ENCODE measurements at regions not wholly inside any gene's neighbourhood (a gene's known extent, or its start where the extent isn't known, plus 50 kb on each side); places are given as distances from the start of the nearest gene placed in this dataset.
"Not testable (repeated sequence)": the region's sequence is repeated elsewhere in the genome, so short reads cannot be mapped to it uniquely, and the experiment has no call there.

DNA sequence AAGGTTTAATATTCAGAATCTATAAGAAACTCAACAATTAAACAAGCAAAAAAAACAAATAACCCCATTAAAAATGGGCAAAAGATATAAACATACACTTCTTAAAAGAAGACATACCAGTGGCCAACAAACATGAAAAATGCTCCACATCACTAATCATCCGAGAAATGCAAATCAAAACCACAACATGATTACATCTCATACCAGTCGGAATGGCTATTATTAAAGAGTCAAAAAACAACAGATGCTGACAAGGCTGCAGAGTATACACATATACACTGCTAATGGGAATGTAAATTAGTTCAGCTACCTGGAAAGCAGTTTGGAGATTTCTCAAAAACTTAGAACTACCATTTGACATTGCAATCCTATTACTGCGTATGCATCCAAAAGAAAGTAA, 81.4 kb upstream of the NEK3 start:
- not testable (repeated sequence) for H3K4me1 Mint-ChIP-seq (ENCODE audit: low read depth); DNase-seq (ENCODE audit: low spot score); H3K27ac Mint-ChIP-seq (ENCODE audit: unreplicated experiment); H3K9me3 Mint-ChIP-seq (ENCODE audit: low read depth); H3K36me3 Mint-ChIP-seq (ENCODE audit: low read depth); H3K4me3 Mint-ChIP-seq (ENCODE audit: unreplicated experiment); H3K27me3 Mint-ChIP-seq (ENCODE audit: low read depth)

DNA sequence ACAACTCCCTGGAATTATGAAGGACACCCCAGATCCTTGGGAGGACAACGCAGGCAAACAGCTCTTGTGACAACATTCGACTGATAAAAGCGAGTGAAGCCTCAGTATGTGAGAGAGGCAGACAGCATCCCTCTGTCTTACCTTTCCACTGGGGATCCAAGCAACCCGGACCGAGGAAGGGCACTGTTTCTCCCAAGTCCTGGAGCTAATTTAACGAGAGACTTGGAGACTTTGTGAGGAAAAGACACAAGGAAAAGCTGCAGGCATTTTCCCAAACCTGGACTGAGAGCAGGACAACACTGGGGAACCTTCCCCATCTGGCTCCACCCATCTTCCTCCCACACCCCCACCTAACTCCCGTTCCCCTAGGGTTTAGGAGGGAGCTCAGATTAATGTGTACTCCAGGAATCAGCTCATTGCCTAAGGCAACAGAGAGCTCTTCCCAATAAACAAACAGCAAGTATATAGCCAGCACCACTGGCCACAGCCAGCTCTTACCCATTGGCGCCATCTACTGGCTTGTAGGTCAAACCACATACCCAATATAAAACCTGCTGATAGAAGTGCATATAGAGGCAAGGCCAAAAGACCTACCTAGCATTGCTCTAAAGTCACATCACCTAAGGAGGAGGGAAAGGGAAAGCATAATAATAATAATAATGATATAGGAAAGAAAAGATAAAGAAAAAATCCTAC, 76.7 kb upstream of the NEK3 start:
- not testable (repeated sequence) for H3K36me3 Mint-ChIP-seq (ENCODE audit: low read depth); H3K4me1 Mint-ChIP-seq (ENCODE audit: low read depth); H3K27me3 Mint-ChIP-seq (ENCODE audit: low read depth); H3K9me3 Mint-ChIP-seq (ENCODE audit: low read depth); DNase-seq (ENCODE audit: low spot score); H3K4me3 Mint-ChIP-seq (ENCODE audit: unreplicated experiment); H3K27ac Mint-ChIP-seq (ENCODE audit: unreplicated experiment)
- TF ChIP-seq, protein P1, sequence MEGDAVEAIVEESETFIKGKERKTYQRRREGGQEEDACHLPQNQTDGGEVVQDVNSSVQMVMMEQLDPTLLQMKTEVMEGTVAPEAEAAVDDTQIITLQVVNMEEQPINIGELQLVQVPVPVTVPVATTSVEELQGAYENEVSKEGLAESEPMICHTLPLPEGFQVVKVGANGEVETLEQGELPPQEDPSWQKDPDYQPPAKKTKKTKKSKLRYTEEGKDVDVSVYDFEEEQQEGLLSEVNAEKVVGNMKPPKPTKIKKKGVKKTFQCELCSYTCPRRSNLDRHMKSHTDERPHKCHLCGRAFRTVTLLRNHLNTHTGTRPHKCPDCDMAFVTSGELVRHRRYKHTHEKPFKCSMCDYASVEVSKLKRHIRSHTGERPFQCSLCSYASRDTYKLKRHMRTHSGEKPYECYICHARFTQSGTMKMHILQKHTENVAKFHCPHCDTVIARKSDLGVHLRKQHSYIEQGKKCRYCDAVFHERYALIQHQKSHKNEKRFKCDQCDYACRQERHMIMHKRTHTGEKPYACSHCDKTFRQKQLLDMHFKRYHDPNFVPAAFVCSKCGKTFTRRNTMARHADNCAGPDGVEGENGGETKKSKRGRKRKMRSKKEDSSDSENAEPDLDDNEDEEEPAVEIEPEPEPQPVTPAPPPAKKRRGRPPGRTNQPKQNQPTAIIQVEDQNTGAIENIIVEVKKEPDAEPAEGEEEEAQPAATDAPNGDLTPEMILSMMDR (IDR thresholded peaks at IDR 0.05), result peak; percentile 80

DNA sequence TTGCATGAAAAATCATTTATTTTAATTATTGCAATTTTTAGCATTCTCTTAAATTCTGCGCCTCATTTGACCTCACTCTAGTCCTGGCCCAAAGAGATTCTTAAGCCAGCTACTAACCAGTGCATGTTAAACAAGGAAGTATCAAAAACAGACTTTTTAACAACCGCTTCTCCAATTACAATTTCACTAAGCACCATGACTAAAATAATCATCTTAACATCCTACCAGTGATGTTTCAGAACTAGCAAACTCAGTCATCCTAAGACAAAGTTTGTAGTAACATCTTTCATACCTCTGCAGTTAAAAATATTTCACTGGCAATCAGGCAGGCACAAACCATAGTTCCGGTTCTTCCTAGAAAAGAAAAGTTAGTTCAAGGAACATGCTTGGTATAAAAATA, 75.5 kb upstream of the NEK3 start:
- H3K27ac Mint-ChIP-seq (ENCODE audit: unreplicated experiment), result not testable (repeated sequence)

DNA sequence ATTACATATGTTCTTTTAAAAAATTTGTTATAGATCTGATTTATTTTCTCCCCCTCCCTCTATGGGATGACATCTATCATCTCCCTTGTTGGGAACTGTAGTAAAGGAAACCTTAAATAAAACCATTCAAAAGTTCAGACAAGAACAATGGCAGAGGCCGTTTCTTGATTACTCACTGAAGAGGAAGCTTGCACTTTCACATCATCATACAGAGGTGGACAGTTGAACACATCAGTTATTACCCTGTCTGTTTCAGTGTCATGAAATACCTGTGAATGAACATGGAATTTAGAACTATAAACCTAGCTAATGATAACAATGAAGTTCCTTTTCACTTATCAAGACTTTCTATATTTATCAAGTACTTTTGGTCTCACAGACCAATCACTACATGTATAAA, 63.7 kb upstream of the NEK3 start:
- not testable (repeated sequence) for H3K4me3 Mint-ChIP-seq (ENCODE audit: unreplicated experiment); DNase-seq (ENCODE audit: low spot score); H3K4me1 Mint-ChIP-seq (ENCODE audit: low read depth); H3K27me3 Mint-ChIP-seq (ENCODE audit: low read depth); H3K9me3 Mint-ChIP-seq (ENCODE audit: low read depth); H3K36me3 Mint-ChIP-seq (ENCODE audit: low read depth); H3K27ac Mint-ChIP-seq (ENCODE audit: unreplicated experiment)

More for the DNA sequence above, 75.5 kb upstream of the NEK3 start:
- H3K4me1 Mint-ChIP-seq (ENCODE audit: low read depth); H3K9me3 Mint-ChIP-seq (ENCODE audit: low read depth); H3K4me3 Mint-ChIP-seq (ENCODE audit: unreplicated experiment); H3K27me3 Mint-ChIP-seq (ENCODE audit: low read depth); H3K36me3 Mint-ChIP-seq (ENCODE audit: low read depth); DNase-seq (ENCODE audit: low spot score): not testable (repeated sequence)

DNA sequence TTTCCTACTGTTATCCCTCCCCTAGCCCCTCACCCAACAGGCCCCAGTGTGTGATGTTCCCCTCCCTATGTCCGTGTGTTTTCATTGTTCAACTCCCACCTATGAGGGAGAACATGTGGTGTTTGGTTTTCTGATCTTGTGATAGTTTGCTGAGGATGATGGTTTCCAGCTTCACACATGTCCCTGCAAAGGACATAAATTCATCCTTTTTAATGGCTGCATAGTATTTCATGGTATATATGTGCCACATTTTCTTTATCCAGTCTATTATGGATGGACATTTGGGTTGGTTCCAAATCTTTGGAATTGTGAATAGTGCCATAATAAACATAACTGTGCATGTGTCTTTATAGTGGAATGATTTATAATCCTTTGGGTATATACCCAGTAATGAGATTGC, 54.5 kb upstream of the NEK3 start:
- peaks cover 19% of the 10 kb centered on the region for H3K27me3 Mint-ChIP-seq (ENCODE audit: low read depth)
- DNase-seq (ENCODE audit: low spot score), result not testable (repeated sequence)

DNA sequence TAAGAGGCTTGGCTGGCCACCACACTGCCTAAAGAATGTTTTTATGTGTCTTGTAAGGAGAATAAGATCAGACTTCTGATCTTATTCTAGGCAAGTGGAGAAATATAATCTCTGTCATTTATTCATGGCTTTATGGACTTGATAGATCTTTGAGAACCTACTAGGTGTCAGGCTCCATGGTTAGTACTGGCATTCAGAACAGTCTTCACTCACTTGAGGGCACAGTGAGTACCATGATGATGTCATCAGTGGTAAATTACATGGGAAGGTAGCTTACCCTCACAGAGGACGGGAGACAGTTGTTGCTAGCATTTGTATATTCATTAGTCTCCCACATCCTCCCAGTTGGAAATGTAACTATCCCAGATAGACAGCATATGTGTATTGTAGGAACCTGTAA, 53.5 kb upstream of the NEK3 start:
- peaks cover 19% of the 10 kb centered on the region for H3K27me3 Mint-ChIP-seq (ENCODE audit: low read depth)
- not testable (repeated sequence) for H3K27ac Mint-ChIP-seq (ENCODE audit: unreplicated experiment); DNase-seq (ENCODE audit: low spot score); H3K36me3 Mint-ChIP-seq (ENCODE audit: low read depth); H3K4me3 Mint-ChIP-seq (ENCODE audit: unreplicated experiment); H3K4me1 Mint-ChIP-seq (ENCODE audit: low read depth); H3K9me3 Mint-ChIP-seq (ENCODE audit: low read depth)

More for the DNA sequence above, 54.5 kb upstream of the NEK3 start:
- H3K9me3 Mint-ChIP-seq (ENCODE audit: low read depth); H3K27ac Mint-ChIP-seq (ENCODE audit: unreplicated experiment); H3K36me3 Mint-ChIP-seq (ENCODE audit: low read depth); H3K4me1 Mint-ChIP-seq (ENCODE audit: low read depth); H3K4me3 Mint-ChIP-seq (ENCODE audit: unreplicated experiment): not testable (repeated sequence)

DNA sequence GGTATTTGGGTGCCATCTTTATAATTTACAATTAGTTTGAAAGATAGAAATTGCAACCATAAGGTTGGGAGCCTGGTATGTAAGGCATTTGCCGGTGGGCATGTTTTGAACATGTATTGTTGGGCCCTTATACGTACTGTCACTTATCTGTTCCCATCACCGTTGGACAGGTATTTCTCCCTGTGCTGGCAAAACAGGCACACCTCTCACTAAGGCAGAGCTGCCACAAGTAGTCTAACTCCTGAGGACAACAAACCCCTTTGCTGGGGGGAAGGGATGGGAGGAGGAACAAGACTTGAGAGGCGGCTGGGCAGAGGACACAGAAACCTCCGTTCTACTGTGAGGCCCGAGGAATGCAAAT, 52.0 kb upstream of the NEK3 start:
- not testable (repeated sequence) for H3K36me3 Mint-ChIP-seq (ENCODE audit: low read depth); DNase-seq (ENCODE audit: low spot score); H3K9me3 Mint-ChIP-seq (ENCODE audit: low read depth); H3K4me1 Mint-ChIP-seq (ENCODE audit: low read depth); H3K4me3 Mint-ChIP-seq (ENCODE audit: unreplicated experiment); H3K27ac Mint-ChIP-seq (ENCODE audit: unreplicated experiment)
- peaks cover 16% of the 10 kb centered on the region for H3K27me3 Mint-ChIP-seq (ENCODE audit: low read depth)

DNA sequence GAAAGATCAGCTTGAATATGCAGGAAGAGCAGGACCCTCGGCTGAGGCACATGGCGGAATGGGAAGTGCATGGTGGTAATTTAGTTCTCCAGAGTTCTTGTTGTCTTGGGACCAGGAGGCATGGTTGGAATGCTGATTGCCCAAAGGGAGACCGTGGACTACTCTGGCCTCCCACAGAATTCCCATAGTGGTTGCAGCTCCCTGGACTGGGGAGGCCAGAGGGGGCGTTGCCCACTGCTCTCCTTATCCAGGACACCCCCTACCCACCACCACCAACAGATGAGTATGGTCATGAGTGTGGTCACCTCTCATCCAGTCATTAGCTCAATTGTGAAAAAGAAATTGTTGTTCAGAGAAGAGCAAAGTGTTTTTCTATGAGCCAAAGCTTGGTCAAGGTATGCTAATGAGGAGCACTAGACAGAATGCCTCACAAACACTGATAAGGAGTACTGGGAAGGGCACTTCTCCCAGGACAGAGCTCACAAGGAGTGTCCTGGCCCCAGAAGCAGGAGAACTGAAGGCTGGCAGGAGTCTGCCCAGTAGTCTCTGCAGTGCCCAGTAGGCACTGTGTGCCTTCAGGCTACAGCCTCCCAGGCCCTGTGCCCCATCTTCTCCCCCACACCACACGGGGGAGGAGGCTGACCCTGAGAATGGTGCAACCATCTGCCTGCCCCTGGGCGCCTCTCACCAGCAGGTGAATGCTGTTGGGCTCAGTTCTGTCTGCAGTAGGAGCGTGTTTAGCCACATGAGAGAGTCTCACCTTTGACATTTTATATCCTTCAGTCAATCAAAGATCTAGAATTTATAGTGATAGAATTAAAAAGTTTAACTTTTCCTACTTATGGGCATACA, 51.4 kb upstream of the NEK3 start:
- H3K4me1 Mint-ChIP-seq (ENCODE audit: low read depth); H3K9me3 Mint-ChIP-seq (ENCODE audit: low read depth); H3K36me3 Mint-ChIP-seq (ENCODE audit: low read depth); H3K27ac Mint-ChIP-seq (ENCODE audit: unreplicated experiment); H3K4me3 Mint-ChIP-seq (ENCODE audit: unreplicated experiment); DNase-seq (ENCODE audit: low spot score): not testable (repeated sequence)
- peaks cover 12% of the 10 kb centered on the region for H3K27me3 Mint-ChIP-seq (ENCODE audit: low read depth)
